ENCODE measurements at regions not wholly inside any gene's neighbourhood (a gene's known extent, or its start where the extent isn't known, plus 50 kb on each side); places are given as distances from the start of the nearest gene placed in this dataset.

- DNase-seq: no peak
Measured at GRCh38 chr13:50400035-50400726, 384.9 kb downstream of the KCNRG start.

- no peak for DNase-seq
Measured at GRCh38 chr13:50401049-50401505, 385.8 kb downstream of the KCNRG start.

- no peak for DNase-seq
Measured at GRCh38 chr13:50401721-50402465, 386.6 kb downstream of the KCNRG start.

- no peak for DNase-seq
Measured at GRCh38 chr13:50403311-50403710, 388.1 kb downstream of the KCNRG start.

- DNase-seq: no peak
Measured at GRCh38 chr13:50404116-50404515, 388.9 kb downstream of the KCNRG start.

GRCh38 chr13:50404769-50405168 is 389.5 kb downstream of the KCNRG start:
- DNase-seq: no peak

GRCh38 chr13:50406831-50407230 is 391.6 kb downstream of the KCNRG start:
- no peak for DNase-seq

GRCh38 chr13:50408068-50408467 is 392.8 kb downstream of the KCNRG start:
- DNase-seq: no peak

GRCh38 chr13:50409220-50409619 is 394.0 kb downstream of the KCNRG start:
- DNase-seq: no peak

GRCh38 chr13:50410921-50411746 is 395.9 kb downstream of the KCNRG start:
- DNase-seq: no peak

GRCh38 chr13:50412046-50412617 is 396.9 kb downstream of the KCNRG start:
- DNase-seq: no peak

GRCh38 chr13:50414640-50415039 is 399.4 kb downstream of the KCNRG start:
- no peak for DNase-seq

GRCh38 chr13:50415428-50415827 is 400.2 kb downstream of the KCNRG start:
- no peak for DNase-seq

GRCh38 chr13:50417597-50417996 is 402.4 kb downstream of the KCNRG start:
- no peak for DNase-seq

- no peak for DNase-seq
Measured at GRCh38 chr13:50419331-50419865, 404.2 kb downstream of the KCNRG start.

- DNase-seq: no peak
Measured at GRCh38 chr13:50419896-50420295, 404.7 kb downstream of the KCNRG start.

- no peak for DNase-seq
Measured at GRCh38 chr13:50420718-50421472, 405.7 kb downstream of the KCNRG start.

GRCh38 chr13:50421473-50422130 is 406.4 kb downstream of the KCNRG start:
- DNase-seq: no peak

- peak; percentile 2 to 44 for DNase-seq
Measured at GRCh38 chr13:50422181-50423148, 407.2 kb downstream of the KCNRG start.

- no peak for DNase-seq
Measured at GRCh38 chr13:50424993-50425392, 409.7 kb downstream of the KCNRG start.
